ENCODE measurements at regions not wholly inside any gene's neighbourhood (a gene's known extent, or its start where the extent isn't known, plus 50 kb on each side); places are given as distances from the start of the nearest gene placed in this dataset.

GRCh38 chr5:103901885-103902284 lies 339.3 kb upstream of the NUDT12 start:
- no peak for ATAC-seq
- no peak for TF ChIP-seq ARNTL (CRISPR knock-in tag; IDR thresholded peaks at IDR 0.05; ENCODE audit: borderline replicate concordance, low read depth)
- no peak for TF ChIP-seq ISL1 (CRISPR knock-in tag; IDR thresholded peaks at IDR 0.05)
- TF ChIP-seq CSDC2 (CRISPR knock-in tag; IDR thresholded peaks at IDR 0.05), result no peak
- no peak for TF ChIP-seq OSR1 (CRISPR knock-in tag; IDR thresholded peaks at IDR 0.05)
- no peak for TF ChIP-seq RARB (CRISPR knock-in tag; IDR thresholded peaks at IDR 0.05)
- TF ChIP-seq ZFP3 (CRISPR knock-in tag; IDR thresholded peaks at IDR 0.05), result no peak
- no peak for TF ChIP-seq ZNF8 (CRISPR knock-in tag; IDR thresholded peaks at IDR 0.05)
- TF ChIP-seq CREB5 (CRISPR knock-in tag; IDR thresholded peaks at IDR 0.05; ENCODE audit: low read depth), result no peak
- no peak for TF ChIP-seq ZFP30 (CRISPR knock-in tag; IDR thresholded peaks at IDR 0.05)
- TF ChIP-seq ZNF70 (CRISPR knock-in tag; IDR thresholded peaks at IDR 0.05), result no peak
- no peak for TF ChIP-seq CSRNP3 (CRISPR knock-in tag; IDR thresholded peaks at IDR 0.05)
- no peak for TF ChIP-seq TSHZ2 (CRISPR knock-in tag; IDR thresholded peaks at IDR 0.05)
- TF ChIP-seq ZC3H10 (CRISPR knock-in tag; IDR thresholded peaks at IDR 0.05), result no peak

- no peak for ATAC-seq
- TF ChIP-seq POU6F1 (CRISPR knock-in tag; IDR thresholded peaks at IDR 0.05; ENCODE audit: borderline replicate concordance, low read depth), result no peak
- TF ChIP-seq ZFP3 (CRISPR knock-in tag; IDR thresholded peaks at IDR 0.05), result no peak
- no peak for TF ChIP-seq GLIS3 (CRISPR knock-in tag; IDR thresholded peaks at IDR 0.05)
- TF ChIP-seq CSRNP3 (CRISPR knock-in tag; IDR thresholded peaks at IDR 0.05), result no peak
- no peak for TF ChIP-seq TOX (CRISPR knock-in tag; IDR thresholded peaks at IDR 0.05; ENCODE audit: borderline replicate concordance)
These were observed 334.0 kb upstream of the NUDT12 start for GRCh38 chr5:103896593-103896992.

- no peak for ATAC-seq
- TF ChIP-seq TSHZ2 (CRISPR knock-in tag; IDR thresholded peaks at IDR 0.05) (no peak), ARNTL (CRISPR knock-in tag; IDR thresholded peaks at IDR 0.05; ENCODE audit: borderline replicate concordance, low read depth) (no peak), TOX (CRISPR knock-in tag; IDR thresholded peaks at IDR 0.05; ENCODE audit: borderline replicate concordance) (no peak), OSR1 (CRISPR knock-in tag; IDR thresholded peaks at IDR 0.05) (no peak)
These were observed 333.1 kb upstream of the NUDT12 start for GRCh38 chr5:103895738-103896137.
